ENCODE measurements at regions not wholly inside any gene's neighbourhood (a gene's known extent, or its start where the extent isn't known, plus 50 kb on each side); places are given as distances from the start of the nearest gene placed in this dataset.

GRCh38 chr14:49249022-49249421 lies 337.2 kb downstream of the RPS29 start:
- TF ChIP-seq CTCF (conservative IDR thresholded peaks at IDR 0.05 in 1 of 2, IDR thresholded peaks at IDR 0.05 in 1 of 2; ENCODE audit: extremely low read depth in 1 of 2, insufficient read depth in 1 of 2, low read depth in 1 of 2, low read length in 2 of 2) (no peak), EZH2 (IDR thresholded peaks at IDR 0.05; ENCODE audit: borderline replicate concordance, low read length) (no peak)

Data from mammary epithelial cell (primary cell).